Colonic mucosa (tissue), 4 donors: ENCODE measurements at regions not wholly inside any gene's neighbourhood (a gene's known extent, or its start where the extent isn't known, plus 50 kb on each side); places are given as distances from the start of the nearest gene placed in this dataset.

Source experiments
- DNase-seq: peaks from one replicate; pipeline ENCODE4 v3.0.0-alpha.2; 2020
- H3K27ac ChIP-seq: fragments of 200-600 bp; one replicate; pipeline ENCODE4 v1.8.0; 2021
- H3K27me3 ChIP-seq: fragments of 200-600 bp; one replicate; pipeline ENCODE4 v1.8.0; 2021
- H3K36me3 ChIP-seq: fragments of 200-600 bp; one replicate; pipeline ENCODE4 v1.8.0; 2021
- H3K4me1 ChIP-seq: fragments of 200-600 bp; one replicate; pipeline ENCODE4 v1.8.0; 2021; ENCODE audit warnings: mild to moderate bottlenecking
- H3K4me3 ChIP-seq: fragments of 200-600 bp; one replicate; pipeline ENCODE4 v1.8.0; 2021
- H3K9ac ChIP-seq, 2 donors: one replicate each; pipeline ENCODE4 v1.7.0; 2013; ENCODE audit warnings: control low read depth in 2 of 2, low read depth in 2 of 2, low read length in 2 of 2
- H3K9me3 ChIP-seq: fragments of 200-600 bp; one replicate; pipeline ENCODE4 v1.8.0; 2021
- CTCF ChIP-seq: fragments of 200-600 bp; IDR thresholded peaks from one replicate; pipeline ENCODE4 v1.8.0; 2022; ENCODE audit warnings: antibody characterized with exemption, mild to moderate bottlenecking
- intact Hi-C: fragments of 100-400 bp; cut with DNase I; formaldehyde crosslinking; loops from one replicate; pipeline ENCODE4 v1.14.1; 2022
- donor health status: healthy.
- donor health status: DM: no; HTN: no; CAD: no.
- donor health status: DM: no; HTN: no; CAD: no.

GRCh38 chr20:60372822-60373221 is 414.6 kb downstream of the CDH26 start:
- no peak overlapping the region for H3K4me3 ChIP-seq
- H3K36me3 ChIP-seq: no peaks in the 10 kb centered on the region
- no peak for TF ChIP-seq CTCF
- H3K9me3 ChIP-seq: no peaks in the 10 kb centered on the region
- no peaks in the 10 kb centered on the region for H3K4me1 ChIP-seq
- intact Hi-C loops: no loop called here
- no peaks in the 10 kb centered on the region for H3K27me3 ChIP-seq
- H3K9ac ChIP-seq: no peak overlapping the region
- DNase-seq: no peak
- no peak overlapping the region for H3K27ac ChIP-seq

- H3K4me3 ChIP-seq: no peak overlapping the region
- H3K4me1 ChIP-seq: no peaks in the 10 kb centered on the region
- H3K27ac ChIP-seq: no peak overlapping the region
- no peaks in the 10 kb centered on the region for H3K27me3 ChIP-seq
- no peak for TF ChIP-seq CTCF
- intact Hi-C loops: no loop called here
- no peaks in the 10 kb centered on the region for H3K36me3 ChIP-seq
- DNase-seq: no peak
- H3K9me3 ChIP-seq: no peaks in the 10 kb centered on the region
- H3K9ac ChIP-seq: no peak overlapping the region
Measured at GRCh38 chr20:60378620-60379019, 420.4 kb downstream of the CDH26 start.

DNA sequence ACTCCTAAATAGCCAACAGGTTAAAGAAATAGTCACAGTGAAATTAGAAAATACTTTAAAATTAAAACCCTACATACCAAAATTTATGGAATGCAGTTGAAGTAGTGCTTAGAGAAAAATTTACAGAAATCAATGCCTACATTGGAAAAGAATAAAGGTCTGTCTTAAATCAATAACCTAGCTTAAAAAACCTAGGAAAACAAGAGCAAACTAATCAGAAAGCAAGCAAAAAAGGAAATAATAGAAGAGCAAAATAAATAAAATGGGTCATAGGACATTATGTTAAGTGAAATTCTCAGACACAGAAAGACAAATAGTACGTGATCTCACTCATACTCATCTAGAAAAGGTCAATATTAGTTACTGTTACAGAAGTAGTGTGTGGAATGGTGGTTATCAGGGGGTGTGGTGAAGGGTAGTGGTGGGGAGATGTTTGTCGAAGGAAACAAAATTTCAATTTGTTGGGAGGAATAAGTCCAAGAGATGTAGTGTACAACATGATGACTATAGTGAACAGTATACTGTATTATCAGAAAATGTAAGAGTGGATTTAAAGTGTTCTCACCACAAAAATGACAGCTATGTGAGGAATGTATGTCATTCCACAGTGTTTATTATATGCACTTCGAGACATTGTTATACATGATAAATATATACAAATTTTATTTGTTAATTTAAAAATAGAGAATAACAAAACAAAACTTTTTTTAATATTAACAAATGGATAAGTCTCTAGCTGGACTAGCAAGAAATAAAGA is 423.6 kb downstream of the CDH26 start:
- no peak for TF ChIP-seq CTCF
- DNase-seq: no peak
- H3K36me3 ChIP-seq: no peaks in the 10 kb centered on the region
- no peak overlapping the region for H3K27ac ChIP-seq
- no peak overlapping the region for H3K4me3 ChIP-seq
- no peaks in the 10 kb centered on the region for H3K27me3 ChIP-seq
- no peaks in the 10 kb centered on the region for H3K4me1 ChIP-seq
- H3K9ac ChIP-seq: no peak overlapping the region
- intact Hi-C loops: no loop called here
- H3K9me3 ChIP-seq: no peaks in the 10 kb centered on the region

DNA sequence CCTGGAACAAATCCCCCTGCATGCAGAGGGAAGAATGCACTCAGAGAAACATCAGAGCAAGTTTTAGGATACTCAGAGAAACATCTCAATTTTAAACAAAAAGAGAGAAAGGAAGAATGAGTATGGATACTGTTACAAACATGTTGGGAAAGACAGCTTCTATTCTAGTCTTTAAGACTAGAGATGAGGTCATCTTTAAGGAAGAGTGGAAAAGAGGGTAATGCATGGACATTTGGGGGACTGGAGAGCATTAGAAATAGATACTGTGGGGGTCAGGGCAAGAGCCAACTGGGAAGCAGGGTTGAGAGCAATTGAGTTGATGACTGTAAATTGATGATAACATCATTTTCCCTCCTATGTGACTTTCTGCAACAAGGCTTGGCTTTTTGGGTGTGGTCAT is 431.2 kb downstream of the CDH26 start:
- no peak for DNase-seq
- TF ChIP-seq CTCF: no peak
- no peaks in the 10 kb centered on the region for H3K4me1 ChIP-seq
- intact Hi-C loops: no loop called here
- no peaks in the 10 kb centered on the region for H3K36me3 ChIP-seq
- no peaks in the 10 kb centered on the region for H3K27me3 ChIP-seq
- H3K4me3 ChIP-seq: no peak overlapping the region
- no peak overlapping the region for H3K27ac ChIP-seq
- H3K9ac ChIP-seq: no peak overlapping the region
- H3K9me3 ChIP-seq: no peaks in the 10 kb centered on the region

DNA sequence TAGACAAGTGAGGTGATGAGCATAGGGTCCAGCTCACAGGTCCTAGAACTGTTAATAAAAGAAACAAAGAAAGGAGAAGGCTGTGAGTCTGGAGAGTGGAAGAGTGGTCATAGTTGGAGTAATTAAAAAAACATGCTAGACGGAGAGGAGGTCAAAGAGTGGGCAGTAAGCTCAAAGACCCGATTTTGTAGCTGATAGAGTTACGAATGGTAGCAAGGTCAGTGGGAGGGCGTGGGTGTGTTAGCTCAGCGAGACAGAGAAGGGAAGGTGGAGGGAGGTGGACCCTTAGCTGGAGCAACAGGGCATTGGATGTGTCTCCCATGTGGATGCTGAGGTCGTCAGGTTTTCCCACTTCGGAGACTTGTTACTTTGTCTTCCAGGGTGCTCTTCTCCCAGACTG is 431.7 kb downstream of the CDH26 start:
- no peak overlapping the region for H3K9ac ChIP-seq
- DNase-seq: no peak
- intact Hi-C loops: no loop called here
- no peaks in the 10 kb centered on the region for H3K36me3 ChIP-seq
- H3K9me3 ChIP-seq: no peaks in the 10 kb centered on the region
- no peak overlapping the region for H3K27ac ChIP-seq
- TF ChIP-seq CTCF: no peak
- no peak overlapping the region for H3K4me3 ChIP-seq
- no peaks in the 10 kb centered on the region for H3K27me3 ChIP-seq
- H3K4me1 ChIP-seq: no peaks in the 10 kb centered on the region
